Heart right ventricle (tissue), 16 donors: ENCODE measurements at regions not wholly inside any gene's neighbourhood (a gene's known extent, or its start where the extent isn't known, plus 50 kb on each side); places are given as distances from the start of the nearest gene placed in this dataset.

Source experiments
- ATAC-seq, 8 donors: fragments of 200-7000 bp; cut with Tn5 transposase; one replicate each; pipeline ENCODE4 v1.9.1; 2020; ENCODE audit warnings: mild to moderate bottlenecking in 8 of 8, moderate library complexity in 8 of 8, moderate number of reproducible peaks in 1 of 8
- DNase-seq, 2 donors: peaks; one replicate each; pipeline ENCODE4 v3.0.0-alpha.2; 2020
- H3K27ac ChIP-seq, 10 donors: fragments of 200-600 bp; sonication (generic) in 2 of 10; one replicate each; pipeline versions ENCODE4 v1.5.0 to v1.8.0; 2020 to 2022; ENCODE audit warnings: mild to moderate bottlenecking in 3 of 10
- H3K27me3 ChIP-seq, 7 donors: fragments of 200-600 bp; one replicate each; pipeline ENCODE4 v1.8.0; 2021 to 2022; ENCODE audit warnings: mild to moderate bottlenecking in 2 of 7
- H3K36me3 ChIP-seq, 9 donors: fragments of 200-600 bp; sonication (generic) in 1 of 9; one replicate each; pipeline versions ENCODE4 v1.5.0 to v1.8.0; 2020 to 2022; ENCODE audit warnings: mild to moderate bottlenecking in 2 of 9
- H3K4me1 ChIP-seq, 9 donors: fragments of 200-600 bp; sonication (generic) in 1 of 9; one replicate each; pipeline versions ENCODE4 v1.5.0 to v1.8.0; 2020 to 2022; ENCODE audit warnings: mild to moderate bottlenecking in 4 of 9
- H3K4me3 ChIP-seq, 10 donors: fragments of 200-600 bp; sonication (generic) in 2 of 10; one replicate each; pipeline versions ENCODE4 v1.5.0 to v1.8.0; 2020 to 2022; ENCODE audit warnings: mild to moderate bottlenecking in 7 of 10, moderate library complexity in 2 of 10
- H3K9me3 ChIP-seq, 11 donors: fragments of 200-600 bp in 10 of 11; sonication (generic) in 2 of 11; one replicate each; pipeline versions ENCODE4 v1.5.0 to v1.8.0; 2013 to 2022; ENCODE audit warnings: mild to moderate bottlenecking in 2 of 11, control low read depth in 1 of 11, moderate library complexity in 1 of 11
- CTCF ChIP-seq, 9 donors: fragments of 200-600 bp; sonication (generic) in 2 of 9; IDR thresholded peaks; one replicate each; pipeline versions ENCODE4 v1.5.0 to v1.8.0; 2021 to 2022; ENCODE audit warnings: antibody characterized with exemption in 9 of 9, mild to moderate bottlenecking in 5 of 9, moderate library complexity in 1 of 9
- WGBS, 2 donors: extraction: QIAGEN DNeasy Blood & Tissue Kit; methylation state at CpG; one replicate each; pipeline ENCODE4 v1.1.7; 2013; ENCODE audit warnings: inconsistent platforms in 1 of 2; 5-methylcytosine and 5-hydroxymethylcytosine counted together
- intact Hi-C, 10 donors: fragments of 100-400 bp; cut with DNase I; formaldehyde crosslinking; loops; one replicate each; pipeline versions ENCODE4 v1.11.1 to v1.14.2; 2022
- donor health status: Arrhythmogenic right ventricular cardiomyopathy.
- donor health status: ischemic (EF 13 %, LVEDD 7.1; RV severe dilation, severe dysfunction).
- donor health status: healthy with polysubstance abuse.
- donor health status: DM: no; HTN: yes; CAD: no.
- donor health status: DM: no; HTN: no; CAD: no.
- donor health status: ischemic (EF 25% LVEDD 6.9; RV normal size, moderate dysfunction).
- donor health status: ischemic (EF 25% LVEDD 5.7; RV mildly dilated, moderate dysfunction).
- donor health status: healthy.
- donor health status: DM: yes; HTN: yes; CAD: no.
- donor health status: Ischemic cardiomyopathy.
- donor health status: ischemic (EF 35%, LVEDD 5.7; RV mildly dilated, moderate dysfunction).
- donor health status: nonischemic (EF 11% LVEDD 7.7; RV severe dilation, severe dysfunction).
- donor health status: DM: yes; HTN: yes; CAD: no.
- donor health status: PGD.
- donor health status: ischemic (EF 29% LVEDD 5.4; RV normal size, mild dysfunction).
- donor health status: nonischemic (EF 23%, LVEDD 6.1; RV moderate dilation, normal function).

- intact Hi-C loops = no loop called here
- no peak for TF ChIP-seq CTCF (IDR thresholded peaks at IDR 0.05)
- Histone ChIP-seq H3K27me3 (no peaks in the 10 kb centered on the region), H3K27ac (no peak overlapping the region), H3K9me3 (no peaks in the 10 kb centered on the region), H3K4me1 (no peaks in the 10 kb centered on the region), H3K4me3 (no peak overlapping the region), H3K36me3 (no peaks in the 10 kb centered on the region)
- ATAC-seq (no peak), DNase-seq (no peak)
These were observed 633.8 kb downstream of the SLCO4C1 start for GRCh38 chr5:101662263-101662662.

- Histone ChIP-seq H3K4me3 (no peak overlapping the region), H3K9me3 (no peaks in the 10 kb centered on the region), H3K36me3 (no peaks in the 10 kb centered on the region), H3K27me3 (no peaks in the 10 kb centered on the region), H3K27ac (no peak overlapping the region), H3K4me1 (no peaks in the 10 kb centered on the region)
- ATAC-seq (no peak), DNase-seq (no peak)
- 35 to 48% methylated on average over 7 of the region's 7 CpGs for WGBS, 2 donors
- intact Hi-C loops = no loop called here
- no peak for TF ChIP-seq CTCF (IDR thresholded peaks at IDR 0.05)
These were observed 637.7 kb downstream of the SLCO4C1 start for GRCh38 chr5:101658433-101658832.

GRCh38 chr5:101653996-101654395, 642.1 kb downstream of the SLCO4C1 start:
- intact Hi-C loops = no loop called here
- DNase-seq (no peak), ATAC-seq (no peak)
- Histone ChIP-seq H3K27me3 (no peaks in the 10 kb centered on the region), H3K4me3 (no peak overlapping the region), H3K4me1 (no peaks in the 10 kb centered on the region), H3K27ac (no peak overlapping the region), H3K9me3 (no peaks in the 10 kb centered on the region), H3K36me3 (no peaks in the 10 kb centered on the region)
- no peak for TF ChIP-seq CTCF (IDR thresholded peaks at IDR 0.05)
- WGBS, 2 donors = 76% methylated on average over 2 of the region's 2 CpGs

GRCh38 chr5:101647861-101648260, 648.2 kb downstream of the SLCO4C1 start:
- H3K9me3 ChIP-seq = no peaks in the 10 kb centered on the region
- intact Hi-C loops = no loop called here
- TF ChIP-seq CTCF (IDR thresholded peaks at IDR 0.05) = no peak
- no peaks in the 10 kb centered on the region for H3K27me3 ChIP-seq
- H3K4me1 ChIP-seq = no peaks in the 10 kb centered on the region
- no peak for ATAC-seq
- H3K4me3 ChIP-seq = no peak overlapping the region
- H3K36me3 ChIP-seq = no peaks in the 10 kb centered on the region
- WGBS, 2 donors = 70 to 80% methylated on average over 2 of the region's 2 CpGs
- DNase-seq = no peak
- no peak overlapping the region for H3K27ac ChIP-seq

GRCh38 chr5:101643794-101644193, 652.3 kb downstream of the SLCO4C1 start:
- DNase-seq (no peak), ATAC-seq (no peak)
- Histone ChIP-seq H3K9me3 (no peaks in the 10 kb centered on the region), H3K27ac (no peak overlapping the region), H3K4me3 (no peak overlapping the region), H3K27me3 (no peaks in the 10 kb centered on the region), H3K4me1 (no peaks in the 10 kb centered on the region), H3K36me3 (no peaks in the 10 kb centered on the region)
- no peak for TF ChIP-seq CTCF (IDR thresholded peaks at IDR 0.05)
- intact Hi-C loops = no loop called here
- WGBS, 2 donors = 64 to 80% methylated on average over 2 of the region's 2 CpGs
